Neural progenitor cell (in vitro differentiated cells): ENCODE measurements at regions not wholly inside any gene's neighbourhood (a gene's known extent, or its start where the extent isn't known, plus 50 kb on each side); places are given as distances from the start of the nearest gene placed in this dataset.

ENCODE experiments used
- CTCF ChIP-seq: fragments of 200-600 bp; sonication (generic); IDR thresholded peaks from 2 replicates; pipeline ENCODE4 v1.5.1; 2017; ENCODE audit warnings: antibody characterized with exemption, mild to moderate bottlenecking
- EZH2 ChIP-seq: fragments of 200-600 bp; sonication (generic); IDR thresholded peaks from 2 replicates; pipeline ENCODE4 v1.6.1; 2017; ENCODE audit warnings: antibody characterized with exemption, mild to moderate bottlenecking, moderate library complexity

GRCh38 chr13:39283072-39283471 lies 244.8 kb downstream of the NHLRC3 start:
- TF ChIP-seq CTCF (no peak), EZH2 (no peak)
